IPS DF 4.7 (cell line): ENCODE measurements at regions not wholly inside any gene's neighbourhood (a gene's known extent, or its start where the extent isn't known, plus 50 kb on each side); places are given as distances from the start of the nearest gene placed in this dataset.
"Not testable (repeated sequence)": the region's sequence is repeated elsewhere in the genome, so short reads cannot be mapped to it uniquely, and the experiment has no call there.

Experiments
- DNase-seq: peaks from one replicate; pipeline ENCODE4 v3.0.0-alpha.2; 2013; ENCODE audit warnings: low spot score; ENCODE audit errors: extremely low read depth

- DNase-seq = no peak
Observed at GRCh38 chr18:39496986-39497385, 1931.4 kb upstream of the CELF4 start.

- DNase-seq = no peak
Observed at GRCh38 chr18:39494211-39494896, 1928.8 kb upstream of the CELF4 start.

GRCh38 chr18:39491408-39491807 lies 1925.8 kb upstream of the CELF4 start:
- no peak for DNase-seq

GRCh38 chr18:39489431-39489830 lies 1923.8 kb upstream of the CELF4 start:
- DNase-seq = no peak

GRCh38 chr18:39487932-39488331 lies 1922.3 kb upstream of the CELF4 start:
- DNase-seq = no peak

- DNase-seq = no peak
Observed at GRCh38 chr18:39486268-39486667, 1920.7 kb upstream of the CELF4 start.

GRCh38 chr18:39485696-39486095 lies 1920.1 kb upstream of the CELF4 start:
- no peak for DNase-seq

GRCh38 chr18:39481281-39481680 lies 1915.7 kb upstream of the CELF4 start:
- no peak for DNase-seq

- DNase-seq = no peak
Observed at GRCh38 chr18:39480494-39481195, 1915.0 kb upstream of the CELF4 start.

GRCh38 chr18:39464006-39464405 lies 1898.4 kb upstream of the CELF4 start:
- DNase-seq = no peak

- no peak for DNase-seq
Observed at GRCh38 chr18:39462436-39462835, 1896.8 kb upstream of the CELF4 start.

- DNase-seq = no peak
Observed at GRCh38 chr18:39460136-39460535, 1894.5 kb upstream of the CELF4 start.

GRCh38 chr18:39455285-39455684 lies 1889.7 kb upstream of the CELF4 start:
- DNase-seq = no peak

- DNase-seq = no peak
Observed at GRCh38 chr18:39454866-39455265, 1889.3 kb upstream of the CELF4 start.

GRCh38 chr18:39453882-39454281 lies 1888.3 kb upstream of the CELF4 start:
- no peak for DNase-seq

GRCh38 chr18:39453356-39453755 lies 1887.8 kb upstream of the CELF4 start:
- DNase-seq = no peak

- no peak for DNase-seq
Observed at GRCh38 chr18:39450958-39451357, 1885.4 kb upstream of the CELF4 start.

- DNase-seq = no peak
Observed at GRCh38 chr18:39449566-39449965, 1884.0 kb upstream of the CELF4 start.

GRCh38 chr18:39448942-39449341 lies 1883.3 kb upstream of the CELF4 start:
- no peak for DNase-seq

- not testable (repeated sequence) for DNase-seq
Observed at GRCh38 chr18:39444957-39445356, 1879.4 kb upstream of the CELF4 start.

GRCh38 chr18:39441648-39442047 lies 1876.0 kb upstream of the CELF4 start:
- DNase-seq = no peak

GRCh38 chr18:39435996-39436395 lies 1870.4 kb upstream of the CELF4 start:
- DNase-seq = no peak

- DNase-seq = no peak
Observed at GRCh38 chr18:39435209-39435608, 1869.6 kb upstream of the CELF4 start.
